GM06990 (cell line): ENCODE measurements at regions not wholly inside any gene's neighbourhood (a gene's known extent, or its start where the extent isn't known, plus 50 kb on each side); places are given as distances from the start of the nearest gene placed in this dataset.

Experiments used
- DNase-seq: peaks from one replicate; pipeline ENCODE4 v3.0.0-alpha.2; 2011; ENCODE audit not compliant: insufficient read length; ENCODE audit errors: extremely low read depth
- H3K27me3 ChIP-seq: replicated peaks from 2 replicates; pipeline ENCODE4 v1.6.0; 2011; ENCODE audit warnings: low read length; ENCODE audit not compliant: control insufficient read depth, insufficient read depth
- H3K36me3 ChIP-seq: 2 replicates; pipeline ENCODE4 v1.5.1; 2011; ENCODE audit warnings: low read length; ENCODE audit not compliant: control insufficient read depth, insufficient read depth
- H3K4me3 ChIP-seq: replicated peaks from 2 replicates; pipeline ENCODE4 v1.5.1; 2011; ENCODE audit warnings: low read depth, mild to moderate bottlenecking, control low read depth, low read length
- TF ChIP-seq, protein P1 (sequence below): IDR thresholded peaks from 2 replicates; pipeline ENCODE4 v1.5.1; 2011; ENCODE audit warnings: low read length, control low read depth, mild to moderate bottlenecking, inconsistent platforms; ENCODE audit not compliant: insufficient read depth, poor library complexity, severe bottlenecking

DNA sequence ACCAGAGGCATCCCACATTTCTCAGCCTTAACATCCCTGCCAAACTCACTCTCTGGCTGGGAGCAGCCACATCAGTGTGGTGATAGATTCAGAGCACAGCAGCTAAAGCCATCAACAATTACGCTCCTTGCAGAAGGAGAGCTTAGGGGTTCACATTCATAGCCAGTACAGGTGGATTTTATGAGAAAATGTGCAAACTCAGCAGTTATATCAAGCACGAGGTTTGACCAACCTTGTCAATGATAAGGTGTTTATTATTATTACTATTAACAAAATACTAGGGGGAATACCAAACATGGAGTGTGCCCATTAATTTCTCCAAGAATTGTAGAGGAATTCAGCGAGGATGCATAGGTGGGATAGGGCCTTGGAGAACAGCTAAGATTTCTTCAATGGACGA, 362.3 kb downstream of the WDR11 start:
- no peaks in the 10 kb centered on the region for H3K36me3 ChIP-seq
- no peak overlapping the region for H3K4me3 ChIP-seq
- no peak for DNase-seq
- H3K27me3 ChIP-seq = no peaks in the 10 kb centered on the region; the same call in none of the 2 replicates
- TF ChIP-seq, protein P1, sequence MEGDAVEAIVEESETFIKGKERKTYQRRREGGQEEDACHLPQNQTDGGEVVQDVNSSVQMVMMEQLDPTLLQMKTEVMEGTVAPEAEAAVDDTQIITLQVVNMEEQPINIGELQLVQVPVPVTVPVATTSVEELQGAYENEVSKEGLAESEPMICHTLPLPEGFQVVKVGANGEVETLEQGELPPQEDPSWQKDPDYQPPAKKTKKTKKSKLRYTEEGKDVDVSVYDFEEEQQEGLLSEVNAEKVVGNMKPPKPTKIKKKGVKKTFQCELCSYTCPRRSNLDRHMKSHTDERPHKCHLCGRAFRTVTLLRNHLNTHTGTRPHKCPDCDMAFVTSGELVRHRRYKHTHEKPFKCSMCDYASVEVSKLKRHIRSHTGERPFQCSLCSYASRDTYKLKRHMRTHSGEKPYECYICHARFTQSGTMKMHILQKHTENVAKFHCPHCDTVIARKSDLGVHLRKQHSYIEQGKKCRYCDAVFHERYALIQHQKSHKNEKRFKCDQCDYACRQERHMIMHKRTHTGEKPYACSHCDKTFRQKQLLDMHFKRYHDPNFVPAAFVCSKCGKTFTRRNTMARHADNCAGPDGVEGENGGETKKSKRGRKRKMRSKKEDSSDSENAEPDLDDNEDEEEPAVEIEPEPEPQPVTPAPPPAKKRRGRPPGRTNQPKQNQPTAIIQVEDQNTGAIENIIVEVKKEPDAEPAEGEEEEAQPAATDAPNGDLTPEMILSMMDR = no peak

- Histone ChIP-seq H3K4me3 (no peak overlapping the region), H3K36me3 (no peaks in the 10 kb centered on the region), H3K27me3 (no peaks in the 10 kb centered on the region; the same call in none of the 2 replicates)
- DNase-seq = no peak
- TF ChIP-seq, protein P1 = no peak
Observed at GRCh38 chr10:121216295-121216694, 365.1 kb downstream of the WDR11 start.

DNA sequence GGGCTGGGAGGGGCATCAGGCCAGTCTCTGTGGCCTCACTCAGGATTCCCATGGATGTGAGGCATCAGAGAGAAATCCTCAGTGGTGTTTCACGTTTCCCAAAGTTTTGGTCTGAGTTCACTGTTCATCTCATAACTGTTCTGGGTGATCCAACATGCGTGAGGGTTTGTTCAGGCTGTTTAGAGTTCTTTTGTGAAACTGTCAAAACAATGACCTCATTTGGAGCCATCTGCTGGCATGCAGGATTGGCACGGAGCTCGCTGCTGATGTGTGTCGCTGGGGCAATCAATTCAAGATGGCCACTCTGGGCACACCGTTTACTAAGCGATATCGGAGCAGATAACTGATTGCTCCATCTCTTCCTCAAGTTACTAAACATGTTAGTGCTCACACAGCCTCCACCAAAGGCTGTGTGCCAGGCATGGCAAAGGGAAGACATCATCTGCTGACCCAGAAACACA, 365.6 kb downstream of the WDR11 start:
- DNase-seq = no peak
- H3K27me3 ChIP-seq = no peaks in the 10 kb centered on the region; the same call in none of the 2 replicates

DNA sequence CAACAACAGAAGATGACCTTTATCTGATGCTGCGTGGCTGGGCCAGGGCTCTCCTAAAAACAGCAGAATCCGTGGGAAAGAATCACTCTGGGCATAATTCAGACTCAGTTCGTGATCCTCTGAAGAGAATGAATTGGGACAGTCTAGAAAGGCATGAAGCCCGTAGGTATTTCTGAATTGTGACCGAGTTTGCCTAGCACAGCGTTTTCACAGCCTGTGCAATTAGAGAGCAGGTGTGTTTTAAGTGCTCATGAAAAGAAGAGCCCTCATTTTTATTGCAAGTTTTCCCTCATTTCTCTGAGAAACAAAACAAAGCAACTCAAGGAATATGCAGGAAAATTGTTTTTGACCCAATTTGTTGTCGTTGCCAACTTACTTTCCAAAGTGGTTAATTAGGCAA, 366.2 kb downstream of the WDR11 start:
- DNase-seq = no peak
- H3K27me3 ChIP-seq = no peaks in the 10 kb centered on the region; the same call in none of the 2 replicates
- H3K4me3 ChIP-seq = no peak overlapping the region
- H3K36me3 ChIP-seq = no peaks in the 10 kb centered on the region
- TF ChIP-seq, protein P1 = no peak

More for the DNA sequence above, 365.6 kb downstream of the WDR11 start:
- Histone ChIP-seq H3K36me3 (no peaks in the 10 kb centered on the region), H3K4me3 (no peak overlapping the region)
- TF ChIP-seq, protein P1 = no peak

DNA sequence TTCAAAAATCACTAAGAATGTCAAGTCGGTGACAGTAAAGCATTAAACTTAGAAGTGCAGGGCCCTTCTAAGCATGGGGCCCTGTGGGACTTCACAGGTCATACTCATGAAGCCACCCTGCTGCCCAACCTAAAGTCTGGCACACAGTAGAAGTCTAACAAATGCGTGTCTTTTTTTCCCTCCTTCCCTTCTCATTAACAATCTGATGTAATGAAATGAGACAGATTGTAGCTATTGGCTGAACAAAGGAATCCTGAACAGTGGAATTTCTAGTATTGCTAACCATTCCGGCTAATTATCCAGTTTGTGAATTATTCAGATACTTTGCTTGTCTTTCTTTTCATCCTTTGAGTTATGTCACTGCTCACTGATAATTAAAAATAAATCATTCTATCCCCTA, 369.9 kb downstream of the WDR11 start:
- no peak for DNase-seq
- H3K27me3 ChIP-seq = no peaks in the 10 kb centered on the region; the same call in 1 of the 2 replicates
- TF ChIP-seq, protein P1 = no peak
- no peak overlapping the region for H3K4me3 ChIP-seq
- H3K36me3 ChIP-seq = no peaks in the 10 kb centered on the region

- Histone ChIP-seq H3K4me3 (no peak overlapping the region), H3K27me3 (no peaks in the 10 kb centered on the region), H3K36me3 (no peaks in the 10 kb centered on the region)
- TF ChIP-seq, protein P1 = no peak
- DNase-seq = no peak
Observed at GRCh38 chr10:121221991-121222390, 370.8 kb downstream of the WDR11 start.
